HG03097 (cell line): ENCODE measurements at regions not wholly inside any gene's neighbourhood (a gene's known extent, or its start where the extent isn't known, plus 50 kb on each side); places are given as distances from the start of the nearest gene placed in this dataset.
"Not testable (repeated sequence)": the region's sequence is repeated elsewhere in the genome, so short reads cannot be mapped to it uniquely, and the experiment has no call there.

Experiments
- ATAC-seq: cut with Tn5 transposase; IDR thresholded peaks from one replicate; pipeline ENCODE4 v1.9.1; 2021; ENCODE audit not compliant: unreplicated experiment, low FRiP score

DNA sequence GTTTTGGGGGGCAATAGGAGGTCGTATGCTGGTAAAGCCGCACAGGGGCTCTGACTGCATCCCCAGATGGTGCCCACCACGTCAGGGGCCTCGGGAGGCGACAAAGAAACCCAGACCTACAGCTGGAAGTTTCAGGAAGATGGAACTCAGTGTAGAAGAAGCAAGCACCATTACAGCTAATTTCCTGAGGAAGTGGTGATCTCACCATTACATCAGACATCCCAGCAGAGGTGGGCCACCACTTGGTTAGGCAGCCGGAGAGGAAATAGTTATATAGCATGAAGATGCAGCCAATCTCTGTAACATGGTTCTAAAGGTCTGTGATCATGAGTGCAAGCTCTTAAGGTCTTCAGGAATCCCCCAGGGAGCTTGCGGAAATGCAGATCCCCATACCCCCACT is 127.3 kb upstream of the PCBD1 start:
- no peak for ATAC-seq

- ATAC-seq, result not testable (repeated sequence)
Measured at GRCh38 chr10:71020061-71020460, 131.7 kb upstream of the PCBD1 start.

- ATAC-seq, result no peak
Measured at GRCh38 chr10:71021402-71021801, 133.0 kb upstream of the PCBD1 start.

DNA sequence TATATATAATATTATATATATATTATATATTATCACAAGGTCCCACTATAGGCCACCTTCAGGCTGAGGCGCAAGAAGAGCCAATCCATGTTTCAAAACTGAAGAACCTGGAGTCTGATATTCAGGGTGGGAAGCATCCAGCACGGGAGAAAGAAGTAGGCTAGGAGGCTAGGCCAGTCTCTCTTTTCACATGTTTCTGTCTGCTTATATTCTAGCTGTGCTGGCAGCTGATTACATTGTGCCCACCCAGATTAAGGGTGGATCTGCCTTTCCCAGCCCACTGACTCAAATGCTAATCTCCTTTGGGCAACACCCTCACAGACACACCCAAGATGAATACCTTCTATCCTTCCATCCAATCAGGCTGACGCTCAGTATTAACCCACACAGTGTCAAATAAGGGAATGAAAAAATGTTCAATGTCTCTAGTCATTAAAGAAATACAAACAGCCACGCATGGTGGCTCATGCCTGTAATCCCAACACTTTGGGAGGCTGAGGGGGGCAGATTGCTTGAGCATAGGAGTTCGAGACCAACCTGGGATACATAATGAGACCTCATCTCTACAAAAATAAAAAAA is 135.4 kb upstream of the PCBD1 start:
- no peak for ATAC-seq

- no peak for ATAC-seq
Measured at GRCh38 chr10:71024490-71024889, 136.1 kb upstream of the PCBD1 start.

DNA sequence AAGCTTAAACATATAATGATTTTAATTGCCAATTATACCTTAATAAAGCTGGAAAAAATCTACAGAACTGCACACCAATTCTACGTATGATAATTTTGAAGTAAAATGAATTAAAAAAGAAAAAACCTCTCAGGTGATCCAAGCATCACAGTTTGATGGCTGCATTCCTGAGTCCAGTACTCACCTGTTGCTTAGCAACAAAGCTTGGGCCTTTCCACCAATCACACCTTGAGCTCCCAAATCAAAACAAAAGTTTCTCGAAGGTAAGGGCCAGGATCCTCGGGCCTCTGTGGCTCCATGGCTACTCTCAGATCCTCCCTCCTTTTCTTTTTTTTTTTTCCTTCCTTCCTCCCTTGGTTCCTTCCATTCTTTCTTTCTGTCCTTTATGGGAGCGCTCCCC is 137.2 kb upstream of the PCBD1 start:
- ATAC-seq, result no peak

GRCh38 chr10:71028066-71028465 is 139.7 kb upstream of the PCBD1 start:
- ATAC-seq, result no peak

- ATAC-seq, result no peak
Measured at GRCh38 chr10:71029411-71029892, 141.1 kb upstream of the PCBD1 start.

- no peak for ATAC-seq
Measured at GRCh38 chr10:71029907-71030306, 141.5 kb upstream of the PCBD1 start.

DNA sequence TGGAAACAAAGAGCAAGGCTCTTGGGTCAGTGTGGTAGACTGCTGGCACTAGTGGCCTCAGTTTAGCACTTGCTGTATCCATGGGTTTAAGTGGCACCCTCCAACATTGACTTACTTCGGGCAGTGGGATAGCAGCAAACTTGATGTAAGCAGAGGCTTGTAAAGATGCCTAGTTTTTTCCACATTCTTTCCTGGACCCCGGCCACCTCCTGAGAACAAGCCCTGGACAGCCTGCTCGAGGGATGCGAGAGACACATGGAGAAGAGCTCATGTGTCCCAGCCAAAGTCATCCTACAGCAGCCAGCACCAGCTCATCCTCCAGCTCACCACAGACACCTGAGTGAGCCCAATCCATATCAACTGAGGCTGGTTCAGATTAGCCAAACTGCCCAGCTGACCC is 142.7 kb upstream of the PCBD1 start:
- ATAC-seq, result no peak

DNA sequence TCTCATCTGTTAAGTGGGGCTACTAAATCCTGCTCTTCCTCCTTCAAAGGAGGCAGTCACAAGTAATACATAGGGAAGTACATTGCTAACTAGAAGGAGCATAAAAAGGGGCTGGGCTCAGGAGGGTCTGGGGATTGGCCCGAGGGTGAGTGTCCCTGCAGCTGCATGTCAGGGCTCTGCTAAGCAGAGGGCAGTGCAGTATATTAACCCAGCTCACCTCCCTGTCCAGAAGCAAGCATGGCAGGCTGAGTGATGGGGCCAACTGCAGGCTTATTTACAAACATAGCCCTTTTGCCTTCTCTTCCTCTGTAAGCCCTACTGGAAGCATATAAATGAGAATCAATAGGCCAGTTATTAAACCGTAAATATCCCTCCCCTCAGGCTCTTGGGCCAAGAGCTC is 143.2 kb upstream of the PCBD1 start:
- no peak for ATAC-seq

DNA sequence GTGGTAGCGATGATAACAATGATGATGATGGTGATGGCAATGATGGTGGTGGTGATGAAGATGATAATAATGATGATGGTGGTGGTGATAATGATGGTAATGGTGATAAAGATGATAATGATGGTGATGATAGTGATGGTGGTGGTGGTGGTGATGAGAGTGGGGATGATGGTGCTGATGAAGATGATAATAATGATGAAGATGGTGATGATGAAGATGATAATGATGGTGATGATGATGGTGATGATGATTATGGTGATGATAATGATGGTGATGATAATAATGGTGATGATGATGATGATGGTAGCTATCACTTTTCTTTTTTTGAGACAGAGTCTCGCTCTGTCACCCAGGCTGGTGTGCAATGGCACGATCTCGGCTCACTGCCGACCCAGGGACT is 144.5 kb upstream of the PCBD1 start:
- no peak for ATAC-seq

GRCh38 chr10:71033396-71033980 is 145.1 kb upstream of the PCBD1 start:
- ATAC-seq, result no peak

DNA sequence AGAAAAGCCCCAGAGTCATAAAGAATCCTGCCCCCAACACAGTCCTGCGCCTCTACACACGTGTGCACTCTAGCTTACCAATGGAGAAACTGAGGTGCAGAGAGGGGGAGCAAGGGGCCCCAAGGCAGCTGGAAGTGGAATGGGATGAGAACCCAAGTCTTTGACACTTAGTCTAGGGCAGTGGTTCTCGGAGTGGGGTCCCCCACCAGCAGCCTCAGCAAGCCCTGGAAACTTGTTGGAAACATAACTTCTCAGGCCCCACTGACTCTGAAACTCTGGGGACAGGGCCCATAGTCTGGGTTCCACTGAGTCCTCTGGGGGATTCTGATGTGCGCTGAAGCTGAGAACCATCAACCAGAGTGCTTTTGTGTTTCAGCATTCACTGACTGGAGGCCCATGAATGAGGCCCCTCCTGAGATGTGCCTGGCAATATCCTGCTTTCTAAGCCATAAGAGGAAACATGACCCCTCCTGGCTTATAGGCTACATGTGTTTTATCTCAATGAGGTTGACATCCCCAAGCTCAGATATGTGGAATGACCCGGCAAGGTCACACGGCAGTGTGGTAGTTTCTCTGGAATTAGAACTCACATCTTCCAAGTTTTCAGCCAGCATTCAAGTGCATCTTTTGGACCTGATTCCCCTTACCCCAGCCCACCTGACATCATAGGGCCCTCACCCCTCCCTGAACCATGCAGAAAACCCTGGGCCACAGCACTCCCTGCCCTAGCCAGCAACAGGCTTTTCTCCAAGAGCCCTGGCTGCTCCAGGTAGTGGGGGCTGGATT is 147.3 kb upstream of the PCBD1 start:
- ATAC-seq, result no peak

DNA sequence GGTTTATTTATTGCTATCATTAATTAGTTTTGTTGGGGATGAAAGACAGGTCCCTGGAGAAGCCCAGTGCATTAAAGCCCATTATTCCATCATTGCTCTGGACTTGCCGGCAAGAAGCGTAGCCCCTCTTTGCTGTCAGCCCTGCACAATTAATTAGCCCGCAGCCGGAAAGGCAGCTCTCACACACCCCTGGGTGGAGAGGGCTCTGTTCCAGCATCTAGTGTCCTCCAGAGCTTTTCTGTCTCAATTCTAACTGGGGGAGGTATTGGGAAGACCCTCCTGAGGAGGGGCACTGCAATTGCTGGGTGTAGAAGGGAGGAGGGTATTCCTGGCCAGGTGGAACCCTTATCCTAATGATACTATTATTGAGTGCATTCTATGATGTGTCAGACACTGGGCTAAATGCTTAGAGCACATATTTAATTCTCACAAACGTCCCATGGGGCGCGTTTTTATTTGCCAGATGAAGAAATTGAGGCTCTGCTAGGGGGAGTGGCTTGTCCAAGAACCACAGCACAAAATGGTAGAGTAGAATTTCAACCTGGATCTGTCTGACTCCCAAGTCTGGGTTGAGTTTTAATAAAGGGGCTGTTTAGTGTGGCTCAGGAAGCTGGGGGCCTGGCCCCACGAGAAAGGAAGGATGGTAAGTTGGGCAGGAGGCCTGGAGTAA is 148.1 kb upstream of the PCBD1 start:
- ATAC-seq, result no peak

- ATAC-seq, result no peak
Measured at GRCh38 chr10:71038091-71038633, 149.8 kb upstream of the PCBD1 start.

DNA sequence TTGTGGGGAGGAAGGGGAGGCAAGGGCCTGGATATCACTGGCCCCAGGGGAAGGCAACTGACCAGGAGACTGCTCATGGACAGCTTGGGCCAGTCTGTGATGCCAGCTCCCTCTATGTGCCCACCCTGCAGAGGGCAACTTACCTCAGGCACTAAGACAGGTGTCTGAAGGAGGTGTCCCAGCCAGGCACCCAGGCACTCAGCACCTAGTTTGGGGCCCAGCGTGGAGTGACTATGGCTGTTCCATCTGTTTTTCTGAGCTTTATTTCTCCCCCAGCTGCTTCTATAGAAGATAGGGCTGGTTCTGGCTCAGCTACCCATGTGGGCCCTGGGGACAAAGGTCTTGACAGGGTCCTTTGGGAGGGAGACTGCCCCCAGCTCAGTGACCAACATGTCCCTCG is 150.6 kb upstream of the PCBD1 start:
- ATAC-seq, result no peak

GRCh38 chr10:71039551-71039950 is 151.2 kb upstream of the PCBD1 start:
- no peak for ATAC-seq

DNA sequence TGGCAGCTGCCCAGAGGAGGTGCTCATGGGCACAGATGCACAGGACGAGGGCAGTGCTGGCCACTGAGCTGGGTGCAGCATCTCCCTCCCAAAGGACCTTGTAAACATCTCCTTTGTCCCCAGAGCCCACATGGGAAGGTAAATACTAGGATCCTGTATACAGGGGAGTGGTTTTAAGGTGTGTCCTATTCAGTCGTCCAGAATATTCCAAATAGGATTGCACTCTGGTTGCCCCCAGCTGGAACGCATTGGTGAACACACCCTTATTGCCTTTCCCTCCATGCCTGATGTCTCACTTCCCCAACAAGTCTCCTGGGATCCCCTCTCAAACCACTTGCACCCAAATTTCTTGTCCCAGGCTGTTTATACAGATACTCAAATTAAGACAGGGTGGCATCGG is 152.0 kb upstream of the PCBD1 start:
- no peak for ATAC-seq

- ATAC-seq, result no peak
Measured at GRCh38 chr10:71040846-71041605, 152.7 kb upstream of the PCBD1 start.
